SK-N-SH (cell line): ENCODE measurements at regions not wholly inside any gene's neighbourhood (a gene's known extent, or its start where the extent isn't known, plus 50 kb on each side); places are given as distances from the start of the nearest gene placed in this dataset.

ENCODE experiments used
- CTCF ChIA-PET: fragments of 300-600, 350-600 bp; formaldehyde crosslinking; extraction: SDS; loops from one replicate; lab custom pipeline; 2021; lab: Yijun Ruan, JAX
- POLR2A ChIA-PET: fragments of 350-600 bp; sonication (Branson Sonifier 250); formaldehyde crosslinking; extraction: SDS; loops from one replicate; lab custom pipeline; 2020; ENCODE audit warnings: antibody characterized with exemption, inconsistent platforms; lab: Yijun Ruan, JAX
- DNase-seq: peaks from one replicate; pipeline ENCODE4 v3.0.0; 2012
- H2AFZ ChIP-seq: fragments of 200-600 bp; sonication (generic); 2 replicates; pipeline ENCODE4 v1.8.1; 2016; ENCODE audit warnings: antibody characterized with exemption, mild to moderate bottlenecking, low read depth
- H3F3A ChIP-seq: fragments of 200-600 bp; sonication (generic); replicated peaks from 2 replicates; pipeline ENCODE3; 2016; ENCODE audit warnings: antibody characterized with exemption, mild to moderate bottlenecking; ENCODE audit not compliant: insufficient read depth
- H3K27ac ChIP-seq, 2 experiments: fragments of 200-500 bp in 1 of 2; fragments of 200-600 bp in 1 of 2; sonication (Bioruptor generic) in 1 of 2; sonication (generic), shearing (Covaris generic) in 1 of 2; 2 replicates each; pipeline versions ENCODE4 v1.5.1 to v1.6.1; 2014 to 2016; ENCODE audit warnings: low read depth in 2 of 2, inconsistent platforms in 1 of 2, low read length in 1 of 2, mild to moderate bottlenecking in 1 of 2, mixed read lengths in 1 of 2
- H3K27me3 ChIP-seq: fragments of 200-600 bp; sonication (generic), shearing (Covaris generic); 2 replicates; pipeline ENCODE4 v1.6.1; 2016; ENCODE audit warnings: mixed run types; ENCODE audit not compliant: insufficient read depth
- H3K36me3 ChIP-seq, 2 experiments: fragments of 200-500 bp in 1 of 2; fragments of 200-600 bp in 1 of 2; sonication (Bioruptor generic) in 1 of 2; sonication (generic) in 1 of 2; replicated peaks in 1 of 2; 2 replicates each; pipeline versions ENCODE3 to v1.5.1; 2014 to 2016; ENCODE audit warnings: low read length in 1 of 2, mild to moderate bottlenecking in 1 of 2; ENCODE audit not compliant: insufficient read depth in 2 of 2, control insufficient read depth in 1 of 2
- H3K4me1 ChIP-seq, 2 experiments: fragments of 200-500 bp in 1 of 2; fragments of 200-600 bp in 1 of 2; sonication (Bioruptor generic) in 1 of 2; sonication (generic), shearing (Covaris generic) in 1 of 2; 2 replicates each; pipeline versions ENCODE4 v1.5.1 to v1.6.1; 2014 to 2016; ENCODE audit warnings: low read depth in 1 of 2, low read length in 1 of 2, mixed run types in 1 of 2; ENCODE audit not compliant: insufficient read depth in 2 of 2, control insufficient read depth in 1 of 2
- H3K4me2 ChIP-seq: fragments of 200-600 bp; sonication (generic), shearing (Covaris generic); 2 replicates; pipeline ENCODE4 v1.6.1; 2017; ENCODE audit warnings: mixed run types
- H3K4me3 ChIP-seq, 2 experiments: fragments of 200-500 bp in 1 of 2; fragments of 200-600 bp in 1 of 2; sonication (Bioruptor generic) in 1 of 2; sonication (generic), shearing (Covaris generic) in 1 of 2; 2 replicates each; pipeline versions ENCODE4 v1.5.1 to v1.8.1; 2014 to 2016; ENCODE audit warnings: low read depth in 2 of 2, inconsistent platforms in 1 of 2, low read length in 1 of 2, mild to moderate bottlenecking in 1 of 2, mixed read lengths in 1 of 2, moderate library complexity in 1 of 2
- H3K79me2 ChIP-seq: fragments of 200-600 bp; sonication (generic); 2 replicates; pipeline ENCODE4 v1.8.1; 2017; ENCODE audit warnings: mild to moderate bottlenecking; ENCODE audit not compliant: insufficient read depth
- H3K9ac ChIP-seq: fragments of 200-600 bp; sonication (generic); 2 replicates; pipeline ENCODE4 v1.6.1; 2017; ENCODE audit warnings: mixed run types
- H3K9me2 ChIP-seq: fragments of 200-600 bp; sonication (generic); 2 replicates; pipeline ENCODE4 v1.6.1; 2017; ENCODE audit warnings: mixed run types
- H3K9me3 ChIP-seq: fragments of 200-600 bp; sonication (generic); 2 replicates; pipeline ENCODE4 v1.6.1; 2017; ENCODE audit warnings: mixed run types, mild to moderate bottlenecking, moderate library complexity
- H4K20me1 ChIP-seq: fragments of 200-600 bp; sonication (generic); 2 replicates; pipeline ENCODE4 v1.6.1; 2017; ENCODE audit warnings: mild to moderate bottlenecking, mixed run types; ENCODE audit not compliant: insufficient read depth
- FOXJ3 ChIP-seq: sonication (generic); formaldehyde crosslinking; IDR thresholded peaks from 2 replicates; pipeline ENCODE4 v1.5.1; 2020; ENCODE audit warnings: mild to moderate bottlenecking, missing genetic modification reagents
- GABPA ChIP-seq: IDR thresholded peaks from 2 replicates; pipeline ENCODE4 v1.4.0; 2012; ENCODE audit warnings: low read depth, mild to moderate bottlenecking
- JUND ChIP-seq: IDR thresholded peaks from 2 replicates; pipeline ENCODE4 v1.4.0; 2012
- NFIC ChIP-seq: IDR thresholded peaks from 2 replicates; pipeline ENCODE4 v1.4.0; 2012; ENCODE audit warnings: borderline replicate concordance
- RFX5 ChIP-seq: IDR thresholded peaks from 2 replicates; pipeline ENCODE4 v1.6.1; 2012; ENCODE audit warnings: mild to moderate bottlenecking, improper control_type of control experiment, low read length
- RXRA ChIP-seq: IDR thresholded peaks from 2 replicates; pipeline ENCODE4 v1.4.0; 2012; ENCODE audit warnings: low read depth, mild to moderate bottlenecking, borderline replicate concordance
- USF2 ChIP-seq: fragments of 150-350 bp; IDR thresholded peaks from 2 replicates; pipeline ENCODE4 v1.6.1; 2017; ENCODE audit warnings: antibody characterized with exemption, low read length, low read depth, borderline replicate concordance
- WGBS: methylation state at CpG from one replicate; pipeline ENCODE4 v1.1.6; 2017; ENCODE audit warnings: low lambda C conversion rate; 5-methylcytosine and 5-hydroxymethylcytosine counted together

GRCh38 chr14:100406505-100407131 is 83.5 kb downstream of the SLC25A47 start:
- H3K4me1 ChIP-seq = peaks cover 0 to 75% of the 10 kb centered on the region in 2 experiments; a peak in 3 of 4 replicates
- no peaks in the 10 kb centered on the region; the same call in 1 of the 2 replicates for H3K79me2 ChIP-seq
- no peaks in the 10 kb centered on the region for H3K27me3 ChIP-seq
- H3K4me2 ChIP-seq = no peak overlapping the region
- POLR2A ChIA-PET = no interaction called here
- no peaks in the 10 kb centered on the region for H3K9me3 ChIP-seq
- CTCF ChIA-PET = interaction anchor here (1.3 to 6.7 kb wide), 2 partner anchors 11 to 23 kb away, joined by 11 to 55 read pairs; no protein-coding TSS in a partner anchor
- no peak overlapping the region for H3K4me3 ChIP-seq
- H3F3A ChIP-seq = no peaks in the 10 kb centered on the region
- WGBS = 93% methylated on average over 10 of the region's 10 CpGs
- H4K20me1 ChIP-seq = no peaks in the 10 kb centered on the region
- DNase-seq = no peak
- peak overlapping the region in 1 of 2 experiments; percentile 50; a peak in 1 of 4 replicates for H3K27ac ChIP-seq
- H3K9me2 ChIP-seq = no peaks in the 10 kb centered on the region
- no peak overlapping the region for H2AFZ ChIP-seq
- TF ChIP-seq RXRA = no peak
- no peak for TF ChIP-seq FOXJ3 (CRISPR knock-in tag)
- TF ChIP-seq RFX5 = no peak
- no peak for TF ChIP-seq GABPA
- no peak for TF ChIP-seq NFIC
- TF ChIP-seq JUND = no peak
- H3K36me3 ChIP-seq = no peaks in the 10 kb centered on the region
- H3K9ac ChIP-seq = no peak overlapping the region

GRCh38 chr14:100407376-100408102 is 84.4 kb downstream of the SLC25A47 start:
- no peaks in the 10 kb centered on the region for H4K20me1 ChIP-seq
- H3K4me3 ChIP-seq = no peak overlapping the region
- H3K9me3 ChIP-seq = no peaks in the 10 kb centered on the region
- no peak overlapping the region for H3K4me2 ChIP-seq
- H3K36me3 ChIP-seq = no peaks in the 10 kb centered on the region
- no peak overlapping the region for H2AFZ ChIP-seq
- TF ChIP-seq USF2 (no peak), JUND (no peak), NFIC (no peak)
- POLR2A ChIA-PET = no interaction called here
- H3K79me2 ChIP-seq = no peaks in the 10 kb centered on the region
- H3K4me1 ChIP-seq = peaks cover 0 to 68% of the 10 kb centered on the region in 2 experiments; a peak in 3 of 4 replicates
- no peak overlapping the region for H3K9ac ChIP-seq
- H3F3A ChIP-seq = no peaks in the 10 kb centered on the region
- WGBS = 92% methylated on average over 7 of the region's 11 CpGs
- no peaks in the 10 kb centered on the region for H3K27me3 ChIP-seq
- CTCF ChIA-PET = interaction anchor here (0.7 to 6.7 kb wide), 8 partner anchors 10 to 124 kb away, joined by 3 to 55 read pairs (median 3); no protein-coding TSS in a partner anchor
- no peaks in the 10 kb centered on the region for H3K9me2 ChIP-seq
- peak overlapping the region in 1 of 2 experiments; percentile 47; a peak in 1 of 4 replicates for H3K27ac ChIP-seq
- no peak for DNase-seq
